HG03066 (cell line): ENCODE measurements at regions not wholly inside any gene's neighbourhood (a gene's known extent, or its start where the extent isn't known, plus 50 kb on each side); places are given as distances from the start of the nearest gene placed in this dataset.

Source experiments
- ATAC-seq: cut with Tn5 transposase; IDR thresholded peaks from one replicate; pipeline ENCODE4 v1.9.1; 2021; ENCODE audit warnings: low read depth; ENCODE audit not compliant: unreplicated experiment

DNA sequence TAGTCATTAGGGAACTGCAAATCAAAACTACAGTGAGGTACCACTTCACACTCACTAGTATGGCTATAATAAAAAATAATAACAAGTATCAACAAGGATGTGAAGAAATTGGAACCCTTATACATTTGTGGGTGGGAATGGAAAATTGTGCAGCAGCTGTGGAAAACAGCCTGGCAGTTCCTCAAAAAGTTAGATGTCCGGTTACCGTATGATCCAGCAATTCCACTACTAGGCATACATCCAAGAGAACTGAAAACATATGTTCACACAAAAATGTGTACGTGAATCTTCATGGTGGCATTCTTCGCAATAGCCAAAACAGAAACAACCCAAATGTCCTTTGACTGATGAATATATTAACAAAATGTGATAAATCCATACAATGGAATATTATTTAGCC is 187.9 kb upstream of the LYSMD4 start:
- ATAC-seq: no peak

DNA sequence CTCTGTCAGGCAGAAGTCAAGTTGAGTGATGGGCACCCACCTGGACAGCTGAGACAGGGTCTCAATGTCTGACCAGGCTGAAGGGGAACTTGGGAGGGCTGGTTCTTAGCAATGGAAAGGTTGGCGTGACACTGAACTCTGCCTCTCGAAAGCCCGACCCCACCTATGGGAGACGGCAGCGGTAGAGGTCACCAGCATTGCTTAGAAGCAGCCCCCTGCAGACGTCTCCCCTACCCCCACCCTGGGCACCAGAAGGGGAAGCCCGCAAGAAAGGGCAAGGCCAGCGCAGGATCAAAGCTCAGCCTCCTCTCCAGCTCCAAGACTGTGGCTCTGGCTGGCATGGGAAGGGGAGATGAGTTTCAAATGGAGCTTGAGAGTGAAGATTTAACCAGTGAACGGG is 184.8 kb upstream of the LYSMD4 start:
- no peak for ATAC-seq

DNA sequence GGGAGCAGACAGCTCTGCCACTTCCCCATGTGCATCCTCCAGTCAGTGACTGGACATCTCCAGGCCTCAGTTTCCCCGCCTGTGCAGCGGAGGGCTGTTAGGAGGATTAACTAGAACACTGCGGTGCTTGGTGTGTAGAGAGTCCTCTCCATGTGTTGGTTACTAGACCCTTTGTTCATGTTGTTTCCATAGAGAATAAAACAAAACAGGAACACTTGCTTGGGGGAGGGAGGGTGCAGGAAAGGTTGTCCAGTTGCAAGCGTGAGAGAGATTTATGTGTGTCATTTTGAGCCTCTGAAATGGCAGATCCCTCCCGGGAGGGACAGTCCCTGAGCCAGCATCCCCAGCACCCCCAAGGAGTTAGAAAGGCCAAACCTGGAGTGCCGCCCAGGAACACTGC is 184.0 kb upstream of the LYSMD4 start:
- ATAC-seq: no peak

DNA sequence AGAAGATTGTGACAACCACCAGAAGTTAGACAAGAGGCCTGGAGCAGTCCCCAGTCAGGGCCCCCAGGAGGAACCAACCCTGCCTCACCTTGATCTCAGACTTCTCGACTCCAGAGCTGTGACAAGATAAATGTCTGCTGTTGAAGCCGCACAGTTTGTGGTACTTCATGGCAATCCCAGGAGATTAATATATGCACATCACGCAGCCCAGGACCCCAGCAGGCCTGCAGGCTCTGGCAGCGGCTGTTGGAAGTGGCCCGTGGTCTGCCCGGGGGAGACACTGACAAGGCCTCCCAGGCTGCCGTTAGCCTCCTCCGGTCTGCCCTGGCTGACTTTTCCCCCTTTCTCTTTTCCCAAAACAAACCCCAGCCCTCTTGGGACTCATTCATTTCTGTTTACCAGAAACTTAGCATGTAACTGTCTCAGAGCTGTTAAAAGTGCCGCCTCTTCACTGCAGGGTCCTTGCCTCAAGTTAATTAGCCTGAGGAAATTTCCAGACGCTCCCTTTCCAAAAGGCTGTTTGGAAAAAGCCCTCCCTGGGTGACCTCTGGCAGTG is 183.5 kb upstream of the LYSMD4 start:
- no peak for ATAC-seq

DNA sequence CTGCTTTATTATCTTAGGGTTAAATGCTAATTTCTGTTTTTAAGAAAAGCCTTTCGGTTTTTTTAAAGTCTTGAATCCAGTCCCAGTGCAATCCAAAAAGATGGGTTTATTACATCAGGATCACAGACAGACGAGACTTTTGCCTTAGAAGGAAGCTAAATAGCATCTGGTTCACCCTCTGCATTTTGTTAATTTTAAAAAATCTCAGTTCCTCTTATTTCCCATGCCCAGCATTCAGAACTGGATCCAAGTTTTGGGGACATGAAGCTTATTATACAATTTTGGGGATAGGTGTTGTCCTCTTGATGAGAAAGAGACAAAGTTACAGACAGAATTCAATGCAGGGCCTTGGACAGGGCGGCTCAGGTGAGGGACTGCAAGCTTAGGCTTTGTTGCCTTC is 181.5 kb upstream of the LYSMD4 start:
- no peak for ATAC-seq

DNA sequence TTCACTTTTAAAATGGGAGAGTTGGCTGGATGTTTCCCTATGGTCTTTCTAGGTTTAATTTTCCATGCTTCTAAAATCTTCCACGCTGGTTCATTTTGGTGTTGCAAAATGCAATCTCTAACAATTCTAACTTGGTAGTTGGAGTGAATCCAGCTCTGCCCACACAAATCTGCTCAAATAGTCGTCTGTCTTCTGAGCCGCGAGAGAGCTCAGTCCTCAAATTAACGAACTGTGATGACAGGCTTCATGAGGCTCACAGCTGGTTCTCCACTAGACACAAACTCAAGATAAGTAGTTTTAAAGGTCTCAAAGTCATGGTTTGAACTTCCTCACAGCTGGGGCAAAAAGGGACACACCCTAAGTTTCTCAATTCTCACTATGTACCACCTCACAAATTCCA is 178.6 kb upstream of the LYSMD4 start:
- ATAC-seq: no peak

DNA sequence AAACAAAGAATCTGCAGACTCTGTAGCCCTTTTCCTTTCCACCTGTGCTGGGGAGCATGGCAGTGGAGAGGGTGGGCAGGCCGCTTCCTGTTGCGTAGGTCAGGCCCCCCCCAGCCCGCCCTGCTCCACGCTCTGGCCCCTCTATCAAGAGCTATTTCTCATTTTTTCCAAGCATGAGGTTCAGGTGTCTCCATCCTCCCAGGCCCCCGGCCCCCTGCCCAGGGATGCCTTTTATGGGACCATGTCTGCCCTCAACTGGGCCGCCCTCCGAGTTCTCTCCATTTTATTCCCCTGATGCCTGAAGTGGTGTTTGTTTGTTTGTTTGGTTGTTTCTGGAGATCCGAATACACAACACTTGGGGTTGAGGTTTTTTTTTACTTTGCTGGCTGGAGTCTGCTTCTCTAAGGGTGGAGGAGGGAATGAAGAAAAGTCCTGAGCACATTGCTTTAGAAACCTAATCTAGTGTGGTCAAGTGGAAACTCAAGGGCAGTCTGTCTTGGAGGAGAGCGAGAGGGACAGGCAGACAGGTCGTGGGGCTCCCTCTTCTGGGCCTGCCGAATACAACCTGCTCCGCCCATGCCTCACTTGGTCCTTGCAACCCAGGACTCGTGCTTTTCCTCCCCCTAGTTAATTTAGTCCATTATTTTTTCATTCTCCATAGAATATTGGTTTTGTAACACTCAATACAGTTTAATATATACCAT is 176.5 kb upstream of the LYSMD4 start:
- ATAC-seq: no peak

DNA sequence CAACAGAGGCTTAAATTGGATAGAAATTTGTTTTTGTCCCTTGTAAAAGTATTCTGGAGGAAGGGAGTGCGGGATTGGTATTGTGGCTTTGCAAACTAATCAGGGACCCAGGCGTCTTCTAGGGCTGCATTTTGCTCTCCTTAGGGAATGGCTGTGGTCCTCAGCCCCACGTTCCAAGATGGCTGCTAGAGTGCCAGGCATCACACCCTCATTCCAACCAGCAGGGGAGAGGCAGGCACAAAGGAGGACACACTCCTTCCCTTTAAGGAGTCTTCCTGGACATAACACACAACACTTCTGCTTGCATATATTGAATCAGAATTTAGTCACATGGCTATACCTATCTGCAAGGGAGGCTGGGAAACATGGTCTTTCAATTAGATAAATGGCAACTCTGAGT is 174.5 kb upstream of the LYSMD4 start:
- ATAC-seq: no peak

DNA sequence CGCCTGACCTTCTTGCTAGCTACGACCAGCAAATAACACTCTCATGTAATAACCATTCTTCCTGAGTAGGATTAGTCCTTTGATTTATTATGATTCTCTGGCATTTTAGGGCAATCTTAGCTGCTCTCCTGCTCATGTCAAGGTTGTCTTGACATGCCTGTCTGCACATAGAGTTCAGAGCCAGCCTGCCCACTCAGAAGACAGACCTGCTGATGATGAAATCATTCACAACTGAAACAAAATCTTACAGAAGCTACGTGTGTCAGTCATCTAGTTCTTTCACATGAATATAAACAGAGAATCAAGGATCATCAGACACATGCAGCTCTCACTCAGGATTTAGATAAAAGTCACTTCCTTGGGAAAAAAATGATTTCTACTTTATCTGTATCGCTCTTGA is 173.6 kb upstream of the LYSMD4 start:
- no peak for ATAC-seq

DNA sequence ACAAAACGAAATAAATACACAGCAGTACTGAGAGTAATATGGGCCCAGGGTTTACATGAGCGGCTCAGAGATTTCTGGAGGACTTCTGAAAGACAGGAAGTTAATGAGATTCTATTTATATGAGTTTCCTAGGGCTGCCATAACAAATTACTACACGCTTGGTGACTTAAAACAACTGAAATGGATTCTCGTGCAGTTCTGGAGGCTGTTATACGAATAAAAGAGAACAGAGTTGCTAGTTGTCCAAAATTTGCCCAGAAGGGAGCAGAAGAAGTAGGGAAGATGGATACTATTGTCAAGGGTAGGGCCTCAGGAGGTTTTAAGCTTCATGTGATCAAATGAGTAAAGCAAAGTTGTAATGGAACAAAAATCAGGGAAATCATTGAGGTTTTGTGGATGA is 173.1 kb upstream of the LYSMD4 start:
- no peak for ATAC-seq

DNA sequence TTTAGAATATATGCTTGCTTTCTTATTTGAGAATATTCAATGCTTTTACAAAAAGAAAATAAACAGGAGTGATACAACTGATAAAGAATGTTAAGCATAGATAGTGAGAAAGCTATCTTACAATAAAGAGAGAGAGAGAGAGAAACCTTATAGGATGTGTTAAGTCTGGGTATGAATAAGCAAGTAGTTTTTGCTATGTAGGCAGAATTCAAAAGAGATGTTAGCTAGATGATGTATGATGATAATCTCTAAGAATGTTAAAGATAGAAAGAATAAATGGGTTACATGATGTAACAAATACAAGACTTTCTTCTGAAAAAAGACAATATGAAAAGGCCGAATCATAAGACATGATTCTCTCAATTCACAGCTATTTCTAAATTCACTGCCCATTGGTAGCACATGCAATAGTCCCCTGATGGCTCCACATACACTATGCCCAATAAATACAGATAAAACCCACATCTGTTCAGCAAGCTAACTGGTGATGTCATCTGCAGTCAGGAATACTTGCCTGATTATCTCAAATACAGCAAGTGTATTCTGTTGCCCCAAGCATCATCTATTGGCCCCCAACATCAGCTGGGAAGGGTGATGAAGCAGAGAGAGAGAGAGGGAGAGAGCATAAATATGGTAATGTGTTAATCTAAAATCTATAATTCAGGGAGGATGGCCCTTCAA is 169.2 kb upstream of the LYSMD4 start:
- ATAC-seq: no peak

DNA sequence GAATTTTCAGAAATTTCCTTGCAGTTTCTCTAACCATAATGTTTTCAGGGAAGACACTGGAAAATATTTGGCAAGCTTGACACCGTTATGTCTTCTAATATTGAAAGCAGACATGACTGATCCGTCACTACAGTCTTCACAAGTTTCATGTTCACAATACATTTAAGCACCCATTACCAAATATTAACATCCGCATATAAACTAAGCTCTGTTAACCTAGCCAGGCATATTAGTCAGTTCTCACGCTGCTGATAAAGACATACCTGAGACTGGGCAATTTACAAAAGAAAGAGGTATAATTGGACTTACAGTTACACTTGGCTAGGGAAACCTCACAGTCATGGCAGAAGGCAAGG is 162.7 kb upstream of the LYSMD4 start:
- no peak for ATAC-seq

DNA sequence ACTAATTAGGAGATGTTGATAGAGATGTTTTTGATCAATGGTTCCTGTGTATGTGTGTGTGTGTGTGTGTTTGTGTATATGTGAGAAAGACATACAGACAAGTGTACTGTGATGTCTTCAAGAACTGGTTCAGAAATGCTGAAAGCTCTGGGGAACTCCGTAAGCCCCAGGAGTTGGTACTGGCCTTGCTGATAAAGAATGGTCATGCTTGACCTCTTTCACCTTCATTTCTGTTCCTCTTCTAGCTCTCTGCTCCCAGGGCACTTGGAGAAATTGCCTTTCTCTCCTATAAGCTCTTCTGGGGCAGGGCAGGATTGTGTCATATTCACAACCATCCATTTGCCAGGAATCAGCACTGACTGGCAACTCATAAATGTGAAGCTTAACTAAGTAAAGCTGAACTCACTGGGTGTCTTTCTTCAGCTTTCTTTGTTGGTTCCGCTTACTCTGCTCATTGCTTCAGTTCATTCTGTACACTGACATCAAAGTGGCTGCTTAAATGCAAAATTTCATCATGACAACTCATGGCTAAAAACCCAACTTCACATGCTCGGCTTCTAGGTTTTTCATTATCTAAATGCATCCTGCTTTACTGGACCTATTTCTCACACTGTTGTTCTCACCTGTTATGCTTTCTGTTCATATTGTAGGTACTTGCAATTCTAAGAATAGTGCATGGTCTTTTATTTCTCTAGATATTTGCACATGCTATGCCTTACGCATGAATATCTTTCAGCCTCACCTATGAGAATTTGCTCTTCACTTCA is 162.1 kb upstream of the LYSMD4 start:
- ATAC-seq: no peak

DNA sequence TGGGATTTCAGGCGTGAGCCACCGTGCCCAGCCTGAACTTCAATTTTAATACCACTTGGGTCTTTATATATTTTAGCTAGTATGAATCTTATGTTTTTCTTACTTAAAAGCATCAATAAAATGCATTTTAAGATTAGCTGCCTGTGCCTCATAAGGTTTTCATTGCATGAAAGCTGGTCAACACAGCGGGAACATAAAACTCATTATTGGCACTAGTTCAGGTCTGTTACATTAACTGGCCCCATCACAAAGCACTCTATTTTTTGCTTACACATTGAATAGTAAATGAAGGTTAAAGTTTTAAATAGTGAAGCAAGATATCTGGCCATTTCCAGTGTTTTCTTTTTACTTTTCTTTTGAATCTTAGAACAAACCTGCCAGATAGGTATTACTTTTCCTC is 145.6 kb upstream of the LYSMD4 start:
- ATAC-seq: no peak

DNA sequence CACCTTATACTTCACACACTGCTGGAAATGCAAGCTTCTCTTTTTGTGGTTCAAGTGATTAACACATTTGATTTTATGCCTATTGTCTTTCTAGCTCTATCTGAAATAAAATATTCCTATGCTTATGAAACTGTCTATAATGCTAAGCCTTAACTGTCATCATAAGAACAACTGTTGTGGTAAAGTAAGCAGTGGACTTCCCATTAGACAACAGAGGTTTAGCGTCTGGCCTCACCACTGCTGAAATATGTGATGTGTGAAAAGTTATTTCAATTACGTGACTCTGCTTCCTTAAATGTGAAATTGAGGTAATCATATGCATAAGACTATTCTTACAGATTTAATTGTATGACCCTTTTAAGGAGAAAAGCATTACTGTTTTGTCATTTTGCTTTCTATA is 140.2 kb upstream of the LYSMD4 start:
- ATAC-seq: no peak

DNA sequence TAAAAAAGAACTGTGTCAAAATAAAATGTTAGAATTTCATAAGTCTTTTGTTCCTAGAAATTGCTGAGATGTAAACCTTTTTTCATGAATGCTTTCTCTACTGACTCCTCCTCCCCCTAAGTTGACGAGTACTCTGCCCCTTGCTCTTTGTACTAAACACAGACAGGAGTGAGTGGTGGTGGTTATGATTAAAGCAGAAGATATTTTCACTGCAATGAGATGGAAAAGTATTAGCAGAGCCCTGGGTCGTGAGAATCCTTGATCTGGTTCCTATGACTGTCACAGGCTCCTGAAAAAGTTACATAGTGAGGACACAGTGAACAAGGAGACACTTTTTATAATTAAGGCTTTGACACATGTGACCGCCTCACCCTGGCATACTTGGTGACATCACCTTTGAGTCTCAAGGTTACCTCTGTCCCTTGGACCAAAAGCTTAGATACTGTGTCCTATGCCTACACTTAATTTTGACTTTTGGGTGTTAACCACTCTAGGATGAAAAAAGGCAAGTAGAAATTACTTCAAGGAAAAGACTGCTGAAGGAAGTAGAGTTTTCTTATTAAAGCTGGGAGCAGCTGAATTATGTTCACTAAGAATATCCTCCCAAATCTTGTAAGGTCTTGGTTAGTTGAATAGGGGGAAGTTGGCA is 130.4 kb upstream of the LYSMD4 start:
- no peak for ATAC-seq

DNA sequence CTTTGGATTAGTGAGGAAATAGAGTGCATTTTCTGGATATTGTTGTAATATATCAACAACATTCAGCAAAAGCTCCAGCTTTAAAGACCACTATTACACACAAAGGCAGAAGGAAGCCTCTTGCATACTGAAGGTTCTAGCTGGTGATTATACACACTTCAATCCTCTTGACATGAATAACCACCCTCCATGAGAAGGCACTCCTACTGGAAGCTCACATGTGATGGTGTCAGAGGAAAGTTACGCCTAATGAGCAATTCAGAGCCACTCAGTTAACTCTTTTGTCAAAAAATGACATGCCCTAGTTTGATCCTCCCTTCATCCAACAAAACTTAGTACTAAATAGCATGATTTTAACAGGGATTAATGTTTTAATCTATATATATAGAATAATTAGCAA is 124.6 kb upstream of the LYSMD4 start:
- ATAC-seq: no peak

DNA sequence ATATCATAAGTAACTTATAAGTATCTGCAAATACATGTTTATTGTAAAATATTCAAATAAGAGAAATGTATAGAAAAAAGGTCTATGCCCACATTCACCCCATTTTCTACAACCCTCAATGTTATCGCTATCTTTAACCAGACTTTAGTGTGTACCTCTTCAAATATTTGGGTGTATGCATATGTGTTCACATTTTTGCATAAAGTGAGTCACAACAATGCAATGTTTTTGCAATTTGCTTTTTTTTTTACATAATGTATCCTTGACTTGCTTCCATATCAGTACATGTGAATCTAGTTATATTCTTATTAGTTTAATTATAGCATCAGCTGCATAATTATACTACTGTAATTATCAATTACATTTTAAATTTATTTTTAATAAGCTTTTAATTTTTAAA is 117.3 kb upstream of the LYSMD4 start:
- ATAC-seq: no peak

DNA sequence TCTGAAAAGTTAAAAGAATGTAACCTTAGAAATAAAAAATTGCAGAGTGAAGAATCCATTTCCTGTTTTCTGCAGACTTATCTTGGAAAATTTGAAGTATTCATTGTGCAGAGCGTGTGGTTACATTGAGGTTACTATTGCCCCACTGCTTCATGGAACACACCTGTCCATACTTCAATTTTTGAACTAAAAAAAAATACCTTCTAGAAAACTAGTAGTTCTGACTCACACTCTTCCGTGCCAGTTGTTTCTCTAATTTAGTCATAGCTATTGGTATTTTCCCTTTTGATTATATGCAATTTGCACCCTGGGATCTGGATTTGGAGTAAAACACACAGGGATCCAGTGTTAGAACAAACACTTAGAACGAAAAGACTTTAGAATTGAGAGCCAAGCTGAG is 111.8 kb upstream of the LYSMD4 start:
- peak; percentile 84 for ATAC-seq

DNA sequence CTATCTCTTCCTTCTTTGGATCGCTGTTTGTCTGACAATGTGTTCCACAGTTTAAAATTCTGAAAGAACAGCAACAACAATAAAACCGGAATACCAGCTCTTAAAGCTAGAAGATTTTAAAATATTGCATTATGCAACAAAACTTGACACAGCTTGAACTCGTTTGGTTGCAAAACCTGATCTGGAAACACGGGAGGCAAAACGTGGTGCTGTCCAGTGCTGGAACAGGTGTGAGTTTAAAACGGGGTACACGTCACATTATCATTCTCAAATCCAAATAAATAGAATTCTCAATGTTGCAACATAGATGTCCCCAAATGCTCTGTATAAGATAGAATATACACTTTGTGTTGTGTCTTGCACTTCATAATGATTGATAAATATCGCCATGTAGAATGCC is 110.9 kb upstream of the LYSMD4 start:
- no peak for ATAC-seq

DNA sequence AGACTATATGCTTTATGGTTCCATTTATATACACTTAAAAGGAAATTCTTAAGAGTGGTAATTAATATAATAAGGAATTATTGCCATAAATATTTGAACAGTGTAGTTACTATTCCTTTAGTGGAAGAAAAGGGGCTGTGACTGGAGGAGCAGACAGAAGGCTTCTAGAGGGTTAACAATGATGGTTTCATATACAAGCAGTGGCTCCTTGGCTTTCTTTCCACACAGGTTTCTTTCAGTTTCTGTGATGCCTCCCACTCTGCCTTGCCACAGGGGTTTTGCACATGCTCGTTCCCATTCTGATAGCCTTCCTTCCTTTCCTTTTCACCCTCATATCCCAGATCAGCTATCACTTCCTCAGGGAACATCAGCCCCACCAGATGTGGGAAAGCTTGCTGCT is 108.8 kb upstream of the LYSMD4 start:
- no peak for ATAC-seq
